Esophagus muscularis mucosa (tissue), 4 donors: ENCODE measurements at regions not wholly inside any gene's neighbourhood (a gene's known extent, or its start where the extent isn't known, plus 50 kb on each side); places are given as distances from the start of the nearest gene placed in this dataset.

ENCODE experiments used
- DNase-seq: peaks from one replicate; pipeline ENCODE4 v3.0.0-alpha.2; 2017; ENCODE audit errors: extremely low spot score
- H3K27ac ChIP-seq, 4 donors: fragments of 200-600 bp; sonication (generic); replicated peaks in 1 of 4; 1 replicate in 3 of 4; 2 replicates in 1 of 4; pipeline ENCODE4 v1.5.1; 2016 to 2019; ENCODE audit warnings: mild to moderate bottlenecking in 1 of 4
- H3K27me3 ChIP-seq, 4 donors: fragments of 200-600 bp; sonication (generic); one replicate each; pipeline versions ENCODE4 v1.5.1 to v1.6.0; 2016 to 2019
- H3K36me3 ChIP-seq, 4 donors: fragments of 200-600 bp; sonication (generic); one replicate each; pipeline ENCODE4 v1.5.1; 2016 to 2019
- H3K4me1 ChIP-seq, 4 donors: fragments of 200-600 bp; sonication (generic); one replicate each; pipeline ENCODE4 v1.5.1; 2016 to 2019
- H3K4me3 ChIP-seq, 4 donors: fragments of 200-600 bp; sonication (generic); 1 replicate in 2 of 4; 2 replicates in 2 of 4; pipeline ENCODE4 v1.5.1; 2016 to 2019; ENCODE audit warnings: mild to moderate bottlenecking in 4 of 4, moderate library complexity in 1 of 4
- H3K9me3 ChIP-seq, 4 donors: fragments of 200-600 bp; sonication (generic); 1 replicate in 3 of 4; 2 replicates in 1 of 4; pipeline ENCODE4 v1.5.1; 2016 to 2019
- CTCF ChIP-seq, 3 experiments: fragments of 200-600 bp in 2 of 3; fragments of 450-650 bp in 1 of 3; sonication (generic) in 2 of 3; IDR thresholded peaks; one replicate each; pipeline ENCODE4 v1.5.1; 2017 to 2019; ENCODE audit warnings: antibody characterized with exemption in 3 of 3, mild to moderate bottlenecking in 2 of 3, moderate library complexity in 1 of 3
- EP300 ChIP-seq: sonication (generic); formaldehyde crosslinking; IDR thresholded peaks from one replicate; pipeline ENCODE4 v1.6.1; 2017; ENCODE audit warnings: antibody characterized with exemption
- POLR2A ChIP-seq: fragments of 450-650 bp; IDR thresholded peaks from one replicate; pipeline ENCODE4 v1.6.1; 2017; ENCODE audit warnings: antibody characterized with exemption, moderate library complexity, mild to moderate bottlenecking, low read depth
- POLR2AphosphoS5 ChIP-seq, 2 donors: sonication (generic); formaldehyde crosslinking; IDR thresholded peaks; one replicate each; pipeline ENCODE4 v1.6.1; 2017; ENCODE audit warnings: antibody characterized with exemption in 2 of 2
- WGBS: methylation state at CpG from one replicate; pipeline ENCODE4 v1.1.5; 2018; 5-methylcytosine and 5-hydroxymethylcytosine counted together
- intact Hi-C: fragments of 100-400 bp; cut with DNase I; formaldehyde crosslinking; loops from one replicate; pipeline ENCODE4 v1.15.1; 2023

- no peak overlapping the region for H3K4me3 ChIP-seq
- no peaks in the 10 kb centered on the region for H3K9me3 ChIP-seq
- intact Hi-C loops = no loop called here
- TF ChIP-seq EP300 = no peak
- no peak for TF ChIP-seq POLR2AphosphoS5 (IDR thresholded peaks at IDR 0.05)
- TF ChIP-seq POLR2A = no peak
- no peak for TF ChIP-seq CTCF (IDR thresholded peaks at IDR 0.05)
- 89% methylated on average over 3 of the region's 3 CpGs for WGBS
- H3K4me1 ChIP-seq = no peaks in the 10 kb centered on the region
- H3K36me3 ChIP-seq = no peaks in the 10 kb centered on the region
- H3K27ac ChIP-seq = no peak overlapping the region
- no peak for DNase-seq
- no peaks in the 10 kb centered on the region for H3K27me3 ChIP-seq
Measured at GRCh38 chr2:147621656-147622197, 223.1 kb upstream of the ACVR2A start.

- no peak for DNase-seq
- no peak overlapping the region for H3K4me3 ChIP-seq
- no peaks in the 10 kb centered on the region for H3K36me3 ChIP-seq
- no peak overlapping the region for H3K27ac ChIP-seq
- H3K27me3 ChIP-seq = no peaks in the 10 kb centered on the region
- no peaks in the 10 kb centered on the region for H3K4me1 ChIP-seq
- H3K9me3 ChIP-seq = no peaks in the 10 kb centered on the region
- intact Hi-C loops = no loop called here
- TF ChIP-seq POLR2AphosphoS5 (IDR thresholded peaks at IDR 0.05) = no peak
- no peak for TF ChIP-seq CTCF (IDR thresholded peaks at IDR 0.05)
- no peak for TF ChIP-seq EP300
- no peak for TF ChIP-seq POLR2A
- 95% methylated on average over 4 of the region's 4 CpGs for WGBS
Measured at GRCh38 chr2:147619808-147620207, 225.0 kb upstream of the ACVR2A start.

GRCh38 chr2:147615726-147616125 is 229.1 kb upstream of the ACVR2A start:
- H3K27ac ChIP-seq = no peak overlapping the region
- 91% methylated on average over 2 of the region's 2 CpGs for WGBS
- H3K27me3 ChIP-seq = no peaks in the 10 kb centered on the region
- no peak for DNase-seq
- no peaks in the 10 kb centered on the region for H3K9me3 ChIP-seq
- intact Hi-C loops = no loop called here
- TF ChIP-seq EP300 = no peak
- TF ChIP-seq CTCF (IDR thresholded peaks at IDR 0.05) = no peak
- no peak for TF ChIP-seq POLR2AphosphoS5 (IDR thresholded peaks at IDR 0.05)
- no peak for TF ChIP-seq POLR2A
- no peaks in the 10 kb centered on the region for H3K36me3 ChIP-seq
- peaks cover 0 to 17% (median 6%) of the 10 kb centered on the region in 4 donors for H3K4me1 ChIP-seq
- no peak overlapping the region for H3K4me3 ChIP-seq

GRCh38 chr2:147614979-147615470 is 229.8 kb upstream of the ACVR2A start:
- WGBS = 85% methylated on average over 4 of the region's 4 CpGs
- H3K4me1 ChIP-seq = peaks cover 0 to 19% (median 7%) of the 10 kb centered on the region in 4 donors
- H3K4me3 ChIP-seq = no peak overlapping the region
- no peaks in the 10 kb centered on the region for H3K9me3 ChIP-seq
- no peak for DNase-seq
- intact Hi-C loops = no loop called here
- H3K36me3 ChIP-seq = no peaks in the 10 kb centered on the region
- TF ChIP-seq EP300 (no peak), POLR2A (no peak), POLR2AphosphoS5 (IDR thresholded peaks at IDR 0.05) (no peak), CTCF (IDR thresholded peaks at IDR 0.05) (no peak)
- no peak overlapping the region for H3K27ac ChIP-seq
- no peaks in the 10 kb centered on the region for H3K27me3 ChIP-seq

- no peaks in the 10 kb centered on the region for H3K27me3 ChIP-seq
- H3K36me3 ChIP-seq = no peaks in the 10 kb centered on the region
- no peak for DNase-seq
- no peaks in the 10 kb centered on the region for H3K9me3 ChIP-seq
- WGBS = 64% methylated on average over 3 of the region's 3 CpGs
- no peak overlapping the region for H3K27ac ChIP-seq
- peaks cover 0 to 19% (median 7%) of the 10 kb centered on the region in 4 donors for H3K4me1 ChIP-seq
- intact Hi-C loops = no loop called here
- TF ChIP-seq EP300 = no peak
- TF ChIP-seq POLR2A = no peak
- no peak for TF ChIP-seq POLR2AphosphoS5 (IDR thresholded peaks at IDR 0.05)
- TF ChIP-seq CTCF (IDR thresholded peaks at IDR 0.05) = no peak
- no peak overlapping the region for H3K4me3 ChIP-seq
Measured at GRCh38 chr2:147614471-147614870, 230.4 kb upstream of the ACVR2A start.
